ENCODE measurements at regions not wholly inside any gene's neighbourhood (a gene's known extent, or its start where the extent isn't known, plus 50 kb on each side); places are given as distances from the start of the nearest gene placed in this dataset.

DNA sequence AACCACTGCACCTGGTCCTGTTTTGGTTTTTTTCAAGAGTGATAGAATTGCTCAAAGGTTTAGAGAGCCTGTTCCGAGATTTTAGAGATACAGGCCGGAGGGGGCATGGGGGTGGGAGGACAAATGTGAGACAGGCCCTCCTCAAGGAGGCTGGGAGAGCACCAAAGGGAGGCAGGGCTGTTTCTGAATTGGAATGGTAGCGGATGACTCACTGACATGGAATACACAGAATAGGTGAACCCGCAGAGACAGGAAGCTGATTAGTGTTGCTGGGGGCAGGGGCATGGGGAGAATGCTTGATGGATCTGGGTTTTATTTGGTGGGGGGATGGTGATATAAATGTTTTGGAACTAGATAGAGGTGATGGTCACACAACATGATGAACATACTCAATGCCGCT is 111.0 kb upstream of the MGAT5 start:
- ATAC-seq (no peak), DNase-seq (no peak)
- Mint-ChIP-seq H3K4me3 (no peak overlapping the region), H3K9me3 (no peaks in the 10 kb centered on the region), H3K27me3 (ENCODE audit: low read depth) (no peaks in the 10 kb centered on the region), H3K4me1 (ENCODE audit: low read depth) (peaks cover 84% of the 10 kb centered on the region), H3K36me3 (ENCODE audit: insufficient read depth) (peaks cover 21% of the 10 kb centered on the region)

DNA sequence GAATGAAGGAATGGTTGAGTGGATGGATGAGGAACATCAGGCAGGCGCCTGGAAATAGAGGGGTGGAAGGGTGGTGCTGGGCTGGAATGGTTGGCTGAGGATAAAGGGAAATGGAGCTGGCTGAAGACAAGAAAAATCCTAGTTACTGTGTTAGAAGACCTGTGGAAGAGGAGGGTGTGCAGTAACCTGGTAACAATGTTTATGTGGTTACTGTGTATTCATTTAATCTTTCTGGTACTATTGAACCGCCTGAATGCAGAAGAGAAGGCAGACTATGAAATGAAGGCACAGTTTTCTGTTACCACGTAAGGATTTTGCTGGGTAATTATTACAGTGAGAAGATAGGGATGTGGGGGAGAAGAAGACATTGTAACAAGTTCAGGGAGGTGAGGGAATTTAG is 110.3 kb upstream of the MGAT5 start:
- no peak for ATAC-seq

DNA sequence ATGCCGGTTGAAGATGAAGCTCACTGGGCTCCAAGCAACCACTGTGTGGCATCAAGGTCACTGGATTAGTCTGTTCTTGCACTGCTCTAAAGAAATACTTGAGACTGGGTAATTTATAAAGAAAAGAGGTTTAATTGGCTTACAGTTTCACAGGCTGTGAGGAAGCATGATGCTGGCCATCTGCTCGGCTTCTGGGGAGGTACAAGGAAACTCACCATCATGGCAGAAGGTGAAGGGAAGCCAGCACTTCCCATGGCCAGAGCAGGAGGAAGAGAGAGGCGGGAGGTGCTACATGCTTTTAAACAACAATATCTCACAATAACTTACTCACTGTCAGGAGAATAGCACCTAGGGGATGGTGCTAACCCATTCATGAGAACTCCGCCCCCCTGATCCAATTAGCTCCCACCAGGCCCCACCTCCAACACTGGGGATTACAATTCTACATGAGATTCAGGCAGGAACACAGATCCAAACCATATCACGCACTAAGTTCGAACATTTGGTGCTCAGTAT is 109.7 kb upstream of the MGAT5 start:
- no peak overlapping the region for H3K4me3 Mint-ChIP-seq
- DNase-seq, result no peak
- peaks cover 21% of the 10 kb centered on the region for H3K36me3 Mint-ChIP-seq (ENCODE audit: insufficient read depth)
- no peaks in the 10 kb centered on the region for H3K9me3 Mint-ChIP-seq
- no peaks in the 10 kb centered on the region for H3K27me3 Mint-ChIP-seq (ENCODE audit: low read depth)
- peaks cover 81% of the 10 kb centered on the region for H3K4me1 Mint-ChIP-seq (ENCODE audit: low read depth)
- no peak for ATAC-seq

More for the DNA sequence above, 110.3 kb upstream of the MGAT5 start:
- Mint-ChIP-seq H3K27me3 (ENCODE audit: low read depth) (no peaks in the 10 kb centered on the region), H3K36me3 (ENCODE audit: insufficient read depth) (peaks cover 21% of the 10 kb centered on the region), H3K4me3 (no peak overlapping the region), H3K9me3 (no peaks in the 10 kb centered on the region), H3K4me1 (ENCODE audit: low read depth) (peaks cover 84% of the 10 kb centered on the region)
- DNase-seq, result no peak

DNA sequence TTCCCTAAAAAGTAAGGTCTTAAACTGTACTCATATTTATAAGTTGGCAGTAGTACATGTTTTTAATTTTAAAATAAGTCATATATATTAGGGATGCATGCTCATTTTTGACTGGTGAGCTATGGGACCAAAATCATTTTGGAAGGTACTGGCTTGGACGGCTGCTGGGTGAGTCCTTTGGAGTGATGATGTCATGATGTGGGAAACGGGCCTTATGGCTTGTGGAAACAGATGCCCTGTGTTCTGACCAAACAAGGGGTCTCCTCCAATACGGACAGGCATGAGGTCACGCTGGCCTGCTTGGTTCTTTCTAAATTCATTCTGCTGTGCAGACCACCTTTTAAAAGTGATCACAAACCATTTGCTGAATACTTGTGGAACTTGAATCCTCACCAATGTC is 109.2 kb upstream of the MGAT5 start:
- DNase-seq (no peak), ATAC-seq (no peak)
- Mint-ChIP-seq H3K4me3 (no peak overlapping the region), H3K9me3 (no peaks in the 10 kb centered on the region), H3K4me1 (ENCODE audit: low read depth) (peaks cover 80% of the 10 kb centered on the region), H3K36me3 (ENCODE audit: insufficient read depth) (peaks cover 21% of the 10 kb centered on the region), H3K27me3 (ENCODE audit: low read depth) (no peaks in the 10 kb centered on the region)

DNA sequence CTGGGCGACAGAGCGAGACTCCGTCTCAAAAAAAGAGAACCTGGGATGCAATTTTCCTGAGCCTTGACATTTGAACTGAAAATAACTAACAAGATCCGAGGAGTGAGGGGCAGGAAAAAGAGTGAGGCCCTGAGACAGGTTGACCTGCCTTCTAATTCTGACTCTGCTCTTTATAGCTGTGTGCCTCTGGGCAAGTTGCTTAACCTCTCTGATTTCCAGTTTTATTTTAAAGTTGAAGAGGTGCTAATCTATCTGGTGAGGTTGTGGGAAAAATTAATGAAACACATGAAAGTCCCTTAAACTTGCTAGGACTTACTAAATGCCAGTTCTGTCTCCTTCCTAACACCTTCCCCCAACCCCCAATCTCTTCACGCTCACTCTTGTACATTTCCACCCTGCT is 108.4 kb upstream of the MGAT5 start:
- no peak for ATAC-seq
- H3K4me3 Mint-ChIP-seq, result no peak overlapping the region
- H3K9me3 Mint-ChIP-seq, result no peaks in the 10 kb centered on the region
- DNase-seq, result no peak
- H3K27me3 Mint-ChIP-seq (ENCODE audit: low read depth), result no peaks in the 10 kb centered on the region
- H3K4me1 Mint-ChIP-seq (ENCODE audit: low read depth), result peaks cover 76% of the 10 kb centered on the region
- peaks cover 17% of the 10 kb centered on the region for H3K36me3 Mint-ChIP-seq (ENCODE audit: insufficient read depth)

DNA sequence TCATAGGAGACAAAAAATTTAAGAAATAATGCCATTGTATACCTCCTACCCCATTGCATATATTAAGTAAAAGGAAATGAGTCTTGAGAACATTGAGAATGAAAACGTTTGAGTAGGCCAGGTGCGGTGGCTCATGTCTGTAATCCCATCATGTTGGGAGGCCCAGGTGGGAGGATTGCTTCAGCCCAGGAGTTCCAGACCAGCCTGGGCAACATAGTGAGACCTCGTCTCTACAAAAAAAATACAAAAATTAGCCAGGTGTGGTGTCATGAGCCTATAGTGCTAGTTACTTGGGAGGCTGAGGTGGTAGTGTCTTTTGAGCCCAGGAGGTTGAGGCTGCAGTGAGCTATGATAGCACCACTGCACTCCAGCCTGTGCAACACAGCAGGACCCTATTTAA is 107.7 kb upstream of the MGAT5 start:
- peaks cover 70% of the 10 kb centered on the region for H3K4me1 Mint-ChIP-seq (ENCODE audit: low read depth)
- H3K4me3 Mint-ChIP-seq, result no peak overlapping the region
- H3K9me3 Mint-ChIP-seq, result no peaks in the 10 kb centered on the region
- no peaks in the 10 kb centered on the region for H3K27me3 Mint-ChIP-seq (ENCODE audit: low read depth)
- no peak for ATAC-seq
- peaks cover 17% of the 10 kb centered on the region for H3K36me3 Mint-ChIP-seq (ENCODE audit: insufficient read depth)
- DNase-seq, result no peak

DNA sequence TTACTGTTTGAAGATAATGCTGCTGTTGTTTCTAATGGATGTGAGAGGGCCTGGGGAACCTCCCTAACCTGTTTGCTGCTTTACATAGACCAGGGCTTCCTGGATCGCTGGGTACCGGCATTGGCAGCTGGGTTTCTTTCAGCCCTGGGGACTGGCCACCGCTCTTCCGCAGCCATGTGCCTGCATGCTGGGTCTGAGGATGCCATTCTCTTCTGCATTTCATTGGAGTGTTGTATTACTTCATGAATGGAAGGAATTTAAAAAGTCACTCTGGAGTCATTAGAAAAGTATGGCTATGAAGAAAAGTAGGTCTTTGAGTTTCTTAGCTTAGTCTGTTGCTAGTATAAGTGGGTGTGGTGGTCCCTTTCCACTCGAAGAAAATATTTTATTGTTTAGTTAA is 107.3 kb upstream of the MGAT5 start:
- no peaks in the 10 kb centered on the region for H3K27me3 Mint-ChIP-seq (ENCODE audit: low read depth)
- H3K9me3 Mint-ChIP-seq, result no peaks in the 10 kb centered on the region
- ATAC-seq (no peak), DNase-seq (no peak)
- H3K4me3 Mint-ChIP-seq, result no peak overlapping the region
- peaks cover 15% of the 10 kb centered on the region for H3K36me3 Mint-ChIP-seq (ENCODE audit: insufficient read depth)
- H3K4me1 Mint-ChIP-seq (ENCODE audit: low read depth), result peaks cover 67% of the 10 kb centered on the region

DNA sequence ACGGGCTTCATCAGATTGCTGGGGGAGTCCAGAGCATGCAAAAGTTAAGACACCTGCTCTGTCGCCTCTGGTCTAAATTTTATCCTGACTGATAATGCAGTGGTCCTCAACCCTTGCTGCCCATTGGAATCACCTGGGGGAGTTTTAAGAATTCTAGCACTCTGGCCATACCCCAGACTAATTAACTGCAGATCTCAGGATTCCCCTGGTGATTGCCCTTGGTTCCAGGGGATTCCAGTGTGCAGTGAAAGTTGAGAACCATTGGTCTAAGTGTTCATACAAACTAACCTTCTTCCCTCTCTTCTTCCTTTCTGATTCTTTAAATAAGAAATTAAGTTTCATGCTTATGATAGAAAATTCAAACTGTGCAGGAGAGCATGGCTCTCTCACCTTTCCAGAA is 105.7 kb upstream of the MGAT5 start:
- ATAC-seq (no peak), DNase-seq (no peak)
- H3K4me1 Mint-ChIP-seq (ENCODE audit: low read depth), result peaks cover 51% of the 10 kb centered on the region
- H3K9me3 Mint-ChIP-seq, result no peaks in the 10 kb centered on the region
- H3K36me3 Mint-ChIP-seq (ENCODE audit: insufficient read depth), result peaks cover 9% of the 10 kb centered on the region
- no peaks in the 10 kb centered on the region for H3K27me3 Mint-ChIP-seq (ENCODE audit: low read depth)
- no peak overlapping the region for H3K4me3 Mint-ChIP-seq

DNA sequence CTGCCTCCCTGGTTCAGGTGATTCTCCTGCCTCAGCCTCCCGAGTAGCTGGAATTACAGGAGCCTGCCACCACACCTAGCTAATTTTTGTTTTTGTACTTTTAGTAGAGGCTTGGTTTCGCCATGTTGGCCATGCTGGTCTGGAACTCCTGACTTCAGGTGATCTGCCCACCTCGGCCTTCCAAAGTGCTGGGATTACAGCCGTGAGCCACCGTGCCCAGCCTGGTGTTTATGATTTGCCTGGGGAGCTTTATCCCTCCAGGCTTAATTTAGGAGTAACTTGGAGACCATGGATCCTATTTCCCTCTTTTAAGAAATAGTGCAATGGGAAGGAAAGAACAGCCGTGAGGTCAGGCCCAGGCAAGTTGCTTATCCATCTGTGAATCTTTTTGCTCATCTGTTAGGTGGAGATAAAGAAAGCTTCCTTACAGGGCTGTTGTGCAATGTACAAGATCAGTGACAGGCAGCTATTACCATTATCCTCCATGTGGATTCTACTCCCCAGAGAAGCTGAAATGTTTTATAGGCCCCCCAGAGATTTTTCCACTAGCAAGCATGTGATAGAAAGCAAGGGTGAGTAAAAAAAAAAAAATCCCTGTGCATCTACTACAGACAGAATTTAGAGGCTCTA is 104.9 kb upstream of the MGAT5 start:
- no peaks in the 10 kb centered on the region for H3K27me3 Mint-ChIP-seq (ENCODE audit: low read depth)
- H3K9me3 Mint-ChIP-seq, result no peaks in the 10 kb centered on the region
- no peak for ATAC-seq
- DNase-seq, result no peak
- H3K4me1 Mint-ChIP-seq (ENCODE audit: low read depth), result peaks cover 43% of the 10 kb centered on the region
- H3K36me3 Mint-ChIP-seq (ENCODE audit: insufficient read depth), result peaks cover 4% of the 10 kb centered on the region
- no peak overlapping the region for H3K4me3 Mint-ChIP-seq

DNA sequence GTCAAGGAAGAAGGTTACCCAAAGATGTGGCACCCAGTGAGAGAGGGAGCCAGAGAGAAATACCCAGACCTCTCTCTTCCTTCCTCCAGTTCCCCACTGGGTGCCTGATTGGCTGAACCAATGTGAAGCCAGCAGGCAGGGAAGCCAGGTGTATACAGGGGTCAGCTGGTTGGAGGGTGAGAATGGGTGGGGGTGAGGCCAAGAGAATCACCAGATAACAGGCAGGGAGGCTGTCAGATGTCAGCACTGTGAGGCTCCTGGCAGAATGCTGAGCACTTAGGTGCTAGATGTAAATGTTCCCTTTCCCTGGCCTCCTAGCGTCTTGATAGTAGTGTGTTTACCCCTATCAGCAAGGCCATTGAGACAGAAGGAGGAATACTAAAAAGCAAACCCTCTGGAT is 104.0 kb upstream of the MGAT5 start:
- H3K36me3 Mint-ChIP-seq (ENCODE audit: insufficient read depth), result peaks cover 4% of the 10 kb centered on the region
- DNase-seq, result no peak
- H3K4me1 Mint-ChIP-seq (ENCODE audit: low read depth), result peaks cover 47% of the 10 kb centered on the region
- H3K9me3 Mint-ChIP-seq, result no peaks in the 10 kb centered on the region
- H3K4me3 Mint-ChIP-seq, result no peak overlapping the region
- no peak for ATAC-seq
- no peaks in the 10 kb centered on the region for H3K27me3 Mint-ChIP-seq (ENCODE audit: low read depth)

DNA sequence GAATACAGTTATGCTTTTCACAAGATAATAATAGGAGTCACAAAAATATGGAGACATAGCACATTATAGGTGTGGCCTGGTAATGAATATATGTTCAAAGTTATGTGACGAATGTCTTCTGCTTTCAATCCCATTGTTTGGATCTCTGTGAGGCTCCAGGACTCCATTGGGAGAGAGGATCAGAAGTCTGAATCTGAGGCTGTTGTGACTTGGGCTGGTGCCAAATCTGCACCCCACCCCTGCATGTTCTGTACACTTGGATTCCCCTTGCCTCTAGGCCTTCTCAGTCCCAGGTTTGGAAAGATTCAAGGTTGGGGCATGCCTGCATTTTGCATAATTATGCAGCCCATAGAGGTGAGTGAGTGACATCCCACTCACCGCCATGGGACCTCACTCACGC is 103.1 kb upstream of the MGAT5 start:
- Mint-ChIP-seq H3K4me1 (ENCODE audit: low read depth) (peaks cover 46% of the 10 kb centered on the region), H3K4me3 (no peak overlapping the region), H3K36me3 (ENCODE audit: insufficient read depth) (peaks cover 9% of the 10 kb centered on the region), H3K27me3 (ENCODE audit: low read depth) (no peaks in the 10 kb centered on the region), H3K9me3 (no peaks in the 10 kb centered on the region)
- DNase-seq (no peak), ATAC-seq (no peak)

DNA sequence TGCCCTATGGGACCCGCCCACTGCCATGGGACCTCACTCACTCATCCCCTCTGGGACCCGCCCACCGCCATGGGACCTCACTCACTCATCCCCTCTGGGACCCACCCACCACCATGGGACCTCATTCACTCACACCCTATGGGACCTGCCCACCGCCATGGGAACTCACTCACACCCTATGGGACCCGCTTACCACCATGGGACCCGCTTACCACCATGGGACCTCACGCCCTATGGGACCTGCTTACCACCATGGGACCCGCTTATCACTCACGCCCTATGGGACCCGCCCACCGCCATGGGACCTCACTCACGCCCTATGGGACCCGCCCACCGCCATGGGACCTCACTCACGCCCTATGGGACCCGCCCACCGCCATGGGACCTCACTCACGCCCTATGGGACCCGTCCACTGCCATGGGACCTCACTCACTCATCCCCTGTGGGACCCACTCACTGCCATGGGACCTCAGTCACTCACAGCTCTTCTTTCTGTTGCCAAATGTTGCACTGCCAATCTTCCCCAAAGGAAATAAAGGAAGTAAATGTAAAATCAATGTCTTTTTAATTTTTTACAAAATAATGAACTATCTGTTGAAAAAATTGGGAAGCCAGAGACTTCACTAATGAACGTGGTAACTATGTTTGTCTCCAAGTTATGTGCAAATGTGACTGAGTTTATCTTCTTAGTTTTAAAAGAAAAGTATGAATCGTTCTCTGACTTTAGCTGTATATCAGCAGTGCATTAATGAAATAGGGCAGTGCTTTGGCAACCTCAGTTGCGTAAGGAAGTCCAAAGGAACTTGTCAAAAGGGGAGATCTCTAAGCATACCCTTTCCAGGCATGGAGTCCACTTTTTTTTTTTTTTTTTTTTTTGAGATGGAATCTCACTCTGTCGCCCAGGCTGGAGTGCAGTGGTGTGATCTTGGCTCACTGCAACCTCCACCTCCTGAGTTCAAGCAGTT is 101.5 kb upstream of the MGAT5 start:
- Mint-ChIP-seq H3K27me3 (ENCODE audit: low read depth) (no peaks in the 10 kb centered on the region), H3K9me3 (no peaks in the 10 kb centered on the region), H3K4me3 (no peak overlapping the region), H3K4me1 (ENCODE audit: low read depth) (peaks cover 46% of the 10 kb centered on the region), H3K36me3 (ENCODE audit: insufficient read depth) (peaks cover 16% of the 10 kb centered on the region)
- DNase-seq (no peak), ATAC-seq (no peak)

DNA sequence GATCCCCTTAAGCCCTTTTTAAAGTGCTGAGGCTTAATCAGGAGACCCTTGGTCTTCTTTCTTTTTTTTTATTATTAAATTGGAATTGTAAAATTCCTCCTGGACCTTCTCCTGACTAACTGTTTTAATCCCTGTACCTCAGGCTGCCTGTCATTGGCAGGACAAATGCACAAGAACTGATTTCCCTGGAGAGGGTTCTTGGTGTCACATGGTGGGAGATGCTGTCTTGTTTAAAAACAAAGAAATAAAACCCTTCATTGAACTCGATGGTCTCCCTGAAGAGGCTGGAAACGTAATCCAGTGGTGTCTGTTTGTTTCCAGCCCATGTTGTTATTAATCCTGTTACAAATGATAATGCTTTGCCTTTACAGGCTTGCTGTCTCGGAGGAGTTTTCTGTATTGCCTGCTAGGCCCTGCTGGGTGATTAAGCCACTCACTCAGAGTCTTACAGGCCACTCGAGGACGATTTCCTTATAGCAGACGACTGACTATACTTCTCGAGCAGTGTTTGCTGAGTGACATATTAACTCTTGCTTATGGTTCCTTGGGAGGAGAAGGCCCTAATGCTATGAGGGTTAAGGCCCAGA is 100.5 kb upstream of the MGAT5 start:
- Mint-ChIP-seq H3K4me1 (ENCODE audit: low read depth) (peaks cover 41% of the 10 kb centered on the region), H3K9me3 (no peaks in the 10 kb centered on the region), H3K27me3 (ENCODE audit: low read depth) (no peaks in the 10 kb centered on the region), H3K4me3 (no peak overlapping the region), H3K36me3 (ENCODE audit: insufficient read depth) (peaks cover 16% of the 10 kb centered on the region)
- ATAC-seq (no peak), DNase-seq (no peak)

DNA sequence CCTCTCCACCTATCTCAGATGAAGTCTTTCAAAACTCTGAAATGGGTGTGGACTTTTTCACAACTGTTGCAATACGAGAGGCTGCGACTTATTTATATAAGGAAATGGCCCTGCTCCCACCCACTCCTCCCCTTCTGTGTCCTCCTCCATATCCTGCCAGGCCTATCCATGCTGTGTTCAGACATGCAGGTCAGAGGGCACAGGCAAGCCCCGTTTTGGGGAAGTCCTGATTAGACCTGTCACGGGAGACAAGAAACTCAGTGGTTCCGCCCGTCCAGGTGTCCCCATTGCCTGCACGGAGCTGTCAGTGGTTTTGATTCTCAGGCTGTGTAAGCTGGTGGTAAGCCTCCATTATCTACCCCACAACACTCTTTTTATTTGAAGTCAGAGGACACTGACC is 99.6 kb upstream of the MGAT5 start:
- Mint-ChIP-seq H3K36me3 (ENCODE audit: insufficient read depth) (peaks cover 16% of the 10 kb centered on the region), H3K27me3 (ENCODE audit: low read depth) (no peaks in the 10 kb centered on the region), H3K4me1 (ENCODE audit: low read depth) (peaks cover 44% of the 10 kb centered on the region), H3K9me3 (no peaks in the 10 kb centered on the region), H3K4me3 (no peak overlapping the region)
- ATAC-seq (no peak), DNase-seq (no peak)

Measured in activated T-cell treated with anti-CD3 and anti-CD28 coated beads, Interleukin-2, amount 50 U/mL, for 4 hours (primary cell).